ENCODE measurements at regions not wholly inside any gene's neighbourhood (a gene's known extent, or its start where the extent isn't known, plus 50 kb on each side); places are given as distances from the start of the nearest gene placed in this dataset.
"Not testable (repeated sequence)": the region's sequence is repeated elsewhere in the genome, so short reads cannot be mapped to it uniquely, and the experiment has no call there.

DNA sequence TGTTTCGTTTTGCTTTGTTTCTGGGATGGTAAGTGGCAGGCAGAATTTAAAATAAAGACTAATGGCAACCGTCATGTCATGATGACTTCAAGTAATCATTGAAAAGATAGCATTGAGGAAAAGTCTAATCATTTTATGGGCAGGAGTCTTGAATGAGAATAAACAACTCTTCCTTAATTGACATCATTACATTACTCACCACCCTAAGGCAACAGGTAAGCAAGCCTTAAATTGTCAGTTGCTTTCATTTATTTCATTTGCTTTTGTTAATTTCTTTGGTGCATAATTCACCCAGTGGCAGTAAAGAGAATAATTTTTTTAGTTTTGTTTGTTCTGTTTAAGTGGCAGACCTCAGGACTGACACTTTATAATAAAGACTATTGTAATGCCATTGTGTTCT is 669.0 kb downstream of the RWDD3 start:
- H3K27me3 ChIP-seq (ENCODE audit: control insufficient read depth in 4 of 4, insufficient read depth in 4 of 4, low read length in 3 of 4), result no peaks in the 10 kb centered on the region
- no peak for DNase-seq (ENCODE audit: low spot score)
- H3K9ac ChIP-seq (ENCODE audit: low read depth in 1 of 2, low read length in 2 of 2), result no peak overlapping the region
- no peaks in the 10 kb centered on the region for H3K36me3 ChIP-seq (ENCODE audit: control insufficient read depth in 4 of 4, insufficient read depth in 3 of 4, low read depth in 1 of 4, low read length in 3 of 4)
- WGBS, result 71% methylated on average over 2 of the region's 2 CpGs
- H3K27ac ChIP-seq (ENCODE audit: low read depth in 1 of 2, low read length in 2 of 2), result no peak overlapping the region
- H3K4me3 ChIP-seq (ENCODE audit: low read depth in 1 of 3, low read length in 3 of 3), result no peak overlapping the region
- H3K4me1 ChIP-seq (ENCODE audit: control insufficient read depth in 4 of 4, insufficient read depth in 4 of 4, low read length in 3 of 4), result no peaks in the 10 kb centered on the region
- no peak for TF ChIP-seq GABPA (IDR thresholded peaks at IDR 0.05 in 1 of 2, conservative IDR thresholded peaks at IDR 0.05 in 1 of 2)
- TF ChIP-seq RAD21 (IDR thresholded peaks at IDR 0.05), result no peak
- no peak for TF ChIP-seq NR2F2 (IDR thresholded peaks at IDR 0.05)
- TF ChIP-seq, protein P1, sequence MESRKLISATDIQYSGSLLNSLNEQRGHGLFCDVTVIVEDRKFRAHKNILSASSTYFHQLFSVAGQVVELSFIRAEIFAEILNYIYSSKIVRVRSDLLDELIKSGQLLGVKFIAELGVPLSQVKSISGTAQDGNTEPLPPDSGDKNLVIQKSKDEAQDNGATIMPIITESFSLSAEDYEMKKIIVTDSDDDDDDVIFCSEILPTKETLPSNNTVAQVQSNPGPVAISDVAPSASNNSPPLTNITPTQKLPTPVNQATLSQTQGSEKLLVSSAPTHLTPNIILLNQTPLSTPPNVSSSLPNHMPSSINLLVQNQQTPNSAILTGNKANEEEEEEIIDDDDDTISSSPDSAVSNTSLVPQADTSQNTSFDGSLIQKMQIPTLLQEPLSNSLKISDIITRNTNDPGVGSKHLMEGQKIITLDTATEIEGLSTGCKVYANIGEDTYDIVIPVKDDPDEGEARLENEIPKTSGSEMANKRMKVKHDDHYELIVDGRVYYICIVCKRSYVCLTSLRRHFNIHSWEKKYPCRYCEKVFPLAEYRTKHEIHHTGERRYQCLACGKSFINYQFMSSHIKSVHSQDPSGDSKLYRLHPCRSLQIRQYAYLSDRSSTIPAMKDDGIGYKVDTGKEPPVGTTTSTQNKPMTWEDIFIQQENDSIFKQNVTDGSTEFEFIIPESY (IDR thresholded peaks at IDR 0.05), result no peak
- TF ChIP-seq, protein P2, sequence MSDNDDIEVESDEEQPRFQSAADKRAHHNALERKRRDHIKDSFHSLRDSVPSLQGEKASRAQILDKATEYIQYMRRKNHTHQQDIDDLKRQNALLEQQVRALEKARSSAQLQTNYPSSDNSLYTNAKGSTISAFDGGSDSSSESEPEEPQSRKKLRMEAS (IDR thresholded peaks at IDR 0.05), result no peak
- no peak for TF ChIP-seq TAF1 (conservative IDR thresholded peaks at IDR 0.05)
- no peak for TF ChIP-seq JUND (IDR thresholded peaks at IDR 0.05)
- TF ChIP-seq, protein P3, sequence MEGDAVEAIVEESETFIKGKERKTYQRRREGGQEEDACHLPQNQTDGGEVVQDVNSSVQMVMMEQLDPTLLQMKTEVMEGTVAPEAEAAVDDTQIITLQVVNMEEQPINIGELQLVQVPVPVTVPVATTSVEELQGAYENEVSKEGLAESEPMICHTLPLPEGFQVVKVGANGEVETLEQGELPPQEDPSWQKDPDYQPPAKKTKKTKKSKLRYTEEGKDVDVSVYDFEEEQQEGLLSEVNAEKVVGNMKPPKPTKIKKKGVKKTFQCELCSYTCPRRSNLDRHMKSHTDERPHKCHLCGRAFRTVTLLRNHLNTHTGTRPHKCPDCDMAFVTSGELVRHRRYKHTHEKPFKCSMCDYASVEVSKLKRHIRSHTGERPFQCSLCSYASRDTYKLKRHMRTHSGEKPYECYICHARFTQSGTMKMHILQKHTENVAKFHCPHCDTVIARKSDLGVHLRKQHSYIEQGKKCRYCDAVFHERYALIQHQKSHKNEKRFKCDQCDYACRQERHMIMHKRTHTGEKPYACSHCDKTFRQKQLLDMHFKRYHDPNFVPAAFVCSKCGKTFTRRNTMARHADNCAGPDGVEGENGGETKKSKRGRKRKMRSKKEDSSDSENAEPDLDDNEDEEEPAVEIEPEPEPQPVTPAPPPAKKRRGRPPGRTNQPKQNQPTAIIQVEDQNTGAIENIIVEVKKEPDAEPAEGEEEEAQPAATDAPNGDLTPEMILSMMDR (IDR thresholded peaks at IDR 0.05; ENCODE audit: low read depth, low read length, missing input control), result no peak
- no peak for TF ChIP-seq FOXA2 (IDR thresholded peaks at IDR 0.05)
- TF ChIP-seq YY1 (IDR thresholded peaks at IDR 0.05), result no peak
- H3K9me3 ChIP-seq (ENCODE audit: control insufficient read depth in 4 of 4, low read length in 3 of 4), result no peaks in the 10 kb centered on the region

DNA sequence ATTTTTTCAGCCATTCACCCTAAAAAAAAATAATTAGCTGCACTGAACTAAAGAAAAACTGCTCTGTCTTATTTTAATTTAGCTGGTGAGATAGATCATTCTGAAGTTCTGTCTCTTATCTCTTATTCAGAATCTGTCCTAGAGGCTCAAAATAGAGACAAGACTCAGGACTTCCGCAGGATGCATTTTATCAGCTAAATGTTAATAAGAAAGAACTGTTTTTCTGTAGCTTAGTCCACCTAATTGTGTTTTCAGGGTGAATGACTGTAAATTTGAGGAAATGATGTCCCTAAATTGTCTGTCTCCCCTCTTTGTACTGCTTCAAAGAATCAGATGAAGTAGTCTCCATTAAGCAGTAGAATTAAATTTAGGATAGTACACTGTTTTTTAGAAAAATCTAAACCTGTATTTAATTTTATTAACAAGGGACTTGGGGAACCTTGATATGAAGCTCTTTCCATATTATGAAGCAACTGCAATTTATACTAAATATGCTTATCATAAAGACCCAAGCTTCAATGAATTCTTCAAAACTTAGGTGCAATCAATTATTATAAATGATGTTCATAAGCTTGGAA is 671.9 kb downstream of the RWDD3 start:
- no peaks in the 10 kb centered on the region for H3K36me3 ChIP-seq (ENCODE audit: control insufficient read depth in 4 of 4, insufficient read depth in 3 of 4, low read depth in 1 of 4, low read length in 3 of 4)
- TF ChIP-seq TAF1 (conservative IDR thresholded peaks at IDR 0.05) (no peak), RAD21 (IDR thresholded peaks at IDR 0.05) (no peak), SP1 (IDR thresholded peaks at IDR 0.05) (no peak), HNF4G (IDR thresholded peaks at IDR 0.05) (no peak), HNF4A (conservative IDR thresholded peaks at IDR 0.05) (no peak)
- TF ChIP-seq, protein P4, sequence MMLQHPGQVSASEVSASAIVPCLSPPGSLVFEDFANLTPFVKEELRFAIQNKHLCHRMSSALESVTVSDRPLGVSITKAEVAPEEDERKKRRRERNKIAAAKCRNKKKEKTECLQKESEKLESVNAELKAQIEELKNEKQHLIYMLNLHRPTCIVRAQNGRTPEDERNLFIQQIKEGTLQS (IDR thresholded peaks at IDR 0.05), result no peak
- 65% methylated on average over 1 of the region's 1 CpG for WGBS

DNA sequence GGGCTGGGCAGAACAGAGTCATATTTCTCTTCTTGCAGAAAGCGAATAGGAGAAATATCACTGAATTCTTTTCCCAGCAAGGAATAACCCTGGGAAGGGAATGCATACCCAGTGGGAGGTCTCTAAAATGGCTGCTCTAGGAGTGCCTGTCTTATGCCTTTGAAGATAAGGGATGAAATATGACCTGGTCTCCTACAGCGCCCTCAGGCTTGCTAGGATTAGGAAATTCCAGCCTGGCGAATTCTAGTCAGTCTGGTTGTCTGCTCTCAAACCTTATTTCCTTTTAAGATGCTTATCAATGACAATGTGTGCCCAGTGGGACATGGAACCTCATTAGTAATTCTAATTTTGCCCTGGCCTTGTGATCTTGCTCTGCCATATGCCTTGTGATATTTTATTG is 677.7 kb downstream of the RWDD3 start:
- WGBS, result 90% methylated on average over 3 of the region's 3 CpGs
- H3K9me3 ChIP-seq (ENCODE audit: control insufficient read depth in 4 of 4, low read length in 3 of 4); DNase-seq (ENCODE audit: low spot score): not testable (repeated sequence)

More for the DNA sequence above, 671.9 kb downstream of the RWDD3 start:
- Histone ChIP-seq H3K4me1 (ENCODE audit: control insufficient read depth in 4 of 4, insufficient read depth in 4 of 4, low read length in 3 of 4) (no peaks in the 10 kb centered on the region), H3K27me3 (ENCODE audit: control insufficient read depth in 4 of 4, insufficient read depth in 4 of 4, low read length in 3 of 4) (no peaks in the 10 kb centered on the region), H3K9ac (ENCODE audit: low read depth in 1 of 2, low read length in 2 of 2) (no peak overlapping the region), H3K27ac (ENCODE audit: low read depth in 1 of 2, low read length in 2 of 2) (no peak overlapping the region), H3K9me3 (ENCODE audit: control insufficient read depth in 4 of 4, low read length in 3 of 4) (no peaks in the 10 kb centered on the region), H3K4me3 (ENCODE audit: low read depth in 1 of 3, low read length in 3 of 3) (no peak overlapping the region)
- DNase-seq (ENCODE audit: low spot score), result no peak

More for the DNA sequence above, 677.7 kb downstream of the RWDD3 start:
- not testable (repeated sequence) for H3K27me3 ChIP-seq (ENCODE audit: control insufficient read depth in 4 of 4, insufficient read depth in 4 of 4, low read length in 3 of 4); H3K27ac ChIP-seq (ENCODE audit: low read depth in 1 of 2, low read length in 2 of 2); H3K36me3 ChIP-seq (ENCODE audit: control insufficient read depth in 4 of 4, insufficient read depth in 3 of 4, low read depth in 1 of 4, low read length in 3 of 4); H3K9ac ChIP-seq (ENCODE audit: low read depth in 1 of 2, low read length in 2 of 2); H3K4me3 ChIP-seq (ENCODE audit: low read depth in 1 of 3, low read length in 3 of 3); H3K4me1 ChIP-seq (ENCODE audit: control insufficient read depth in 4 of 4, insufficient read depth in 4 of 4, low read length in 3 of 4)

Data from liver (tissue), 8 donors.